ENCODE measurements at regions not wholly inside any gene's neighbourhood (a gene's known extent, or its start where the extent isn't known, plus 50 kb on each side); places are given as distances from the start of the nearest gene placed in this dataset.
"Not testable (repeated sequence)": the region's sequence is repeated elsewhere in the genome, so short reads cannot be mapped to it uniquely, and the experiment has no call there.

GRCh38 chr3:194884649-194885315 lies 199.1 kb downstream of the FAM43A start:
- DNase-seq (no peak), ATAC-seq (no peak), FAIRE-seq (no peak)
- no peak for TF ChIP-seq CTCF (IDR thresholded peaks at IDR 0.05)
- H3K4me1 ChIP-seq: peaks cover 0 to 7% (median 0%) of the 10 kb centered on the region in 3 donors
- intact Hi-C loops (cut with DNase I): no loop called here
- H3K4me3 ChIP-seq: no peak overlapping the region
- H3K9me3 ChIP-seq: no peaks in the 10 kb centered on the region
- no peak overlapping the region for H3K27ac ChIP-seq
- H3K36me3 ChIP-seq: no peaks in the 10 kb centered on the region
- no peaks in the 10 kb centered on the region for H3K27me3 ChIP-seq
- WGBS, 2 donors: 76 to 87% methylated on average over 6 of the region's 6 CpGs

- Histone ChIP-seq H3K4me3 (no peak overlapping the region), H3K27ac (no peak overlapping the region), H3K36me3 (no peaks in the 10 kb centered on the region), H3K9me3 (no peaks in the 10 kb centered on the region), H3K4me1 (peaks cover 0 to under 1% (median 0%) of the 10 kb centered on the region in 3 donors), H3K27me3 (no peaks in the 10 kb centered on the region)
- no peak for TF ChIP-seq CTCF (IDR thresholded peaks at IDR 0.05)
- 70 to 80% methylated on average over 2 of the region's 2 CpGs for WGBS, 2 donors
- DNase-seq: no peak
- ATAC-seq: no peak
- no peak for FAIRE-seq
- intact Hi-C loops (cut with DNase I): no loop called here
Measured at GRCh38 chr3:194885766-194886165, 200.1 kb downstream of the FAM43A start.

- H3K36me3 ChIP-seq: no peaks in the 10 kb centered on the region
- FAIRE-seq (no peak), DNase-seq (no peak), ATAC-seq (no peak)
- no peaks in the 10 kb centered on the region for H3K9me3 ChIP-seq
- WGBS, 2 donors: 90 to 93% methylated on average over 2 of the region's 2 CpGs
- H3K4me3 ChIP-seq: no peak overlapping the region
- H3K27ac ChIP-seq: no peak overlapping the region
- no peaks in the 10 kb centered on the region for H3K27me3 ChIP-seq
- no peak for TF ChIP-seq CTCF (IDR thresholded peaks at IDR 0.05)
- intact Hi-C loops (cut with DNase I): no loop called here
- no peaks in the 10 kb centered on the region for H3K4me1 ChIP-seq
Measured at GRCh38 chr3:194886836-194887235, 201.2 kb downstream of the FAM43A start.

- DNase-seq; H3K36me3 ChIP-seq; ATAC-seq; H3K27me3 ChIP-seq; H3K4me3 ChIP-seq; intact Hi-C loops (cut with DNase I); H3K9me3 ChIP-seq; H3K4me1 ChIP-seq; H3K27ac ChIP-seq; FAIRE-seq: not testable (repeated sequence)
- WGBS, 2 donors: 61 to 81% methylated on average over 3 of the region's 3 CpGs
Measured at GRCh38 chr3:194888062-194888461, 202.4 kb downstream of the FAM43A start.

- no peak overlapping the region for H3K27ac ChIP-seq
- ATAC-seq (no peak), FAIRE-seq (no peak), DNase-seq (no peak)
- H3K27me3 ChIP-seq: no peaks in the 10 kb centered on the region
- no peaks in the 10 kb centered on the region for H3K9me3 ChIP-seq
- intact Hi-C loops (cut with DNase I): no loop called here
- H3K4me1 ChIP-seq: no peaks in the 10 kb centered on the region
- 84 to 95% methylated on average over 3 of the region's 3 CpGs for WGBS, 2 donors
- no peaks in the 10 kb centered on the region for H3K36me3 ChIP-seq
- H3K4me3 ChIP-seq: no peak overlapping the region
- no peak for TF ChIP-seq CTCF (IDR thresholded peaks at IDR 0.05)
Measured at GRCh38 chr3:194888916-194889315, 203.2 kb downstream of the FAM43A start.
